Right lobe of liver (tissue), 6 donors: ENCODE measurements at regions not wholly inside any gene's neighbourhood (a gene's known extent, or its start where the extent isn't known, plus 50 kb on each side); places are given as distances from the start of the nearest gene placed in this dataset.

ENCODE experiments used
- ATAC-seq, 4 donors: fragments of 200-7000 bp; cut with Tn5 transposase; one replicate each; pipeline ENCODE4 v1.9.1; 2020; ENCODE audit warnings: mild to moderate bottlenecking in 4 of 4, moderate library complexity in 4 of 4
- DNase-seq, 3 donors: peaks; one replicate each; pipeline ENCODE4 v3.0.0-alpha.2; 2020
- H3K27ac ChIP-seq, 3 donors: fragments of 200-600 bp; one replicate each; pipeline ENCODE4 v1.8.0; 2022
- H3K27me3 ChIP-seq, 2 donors: fragments of 200-600 bp; one replicate each; pipeline ENCODE4 v1.8.0; 2022
- H3K36me3 ChIP-seq, 4 donors: fragments of 200-600 bp; sonication (generic) in 1 of 4; one replicate each; pipeline versions ENCODE4 v1.5.1 to v1.8.0; 2017 to 2022; ENCODE audit warnings: control low read depth in 1 of 4
- H3K4me1 ChIP-seq, 4 donors: fragments of 200-600 bp; sonication (generic) in 1 of 4; one replicate each; pipeline versions ENCODE4 v1.5.1 to v1.8.0; 2017 to 2022; ENCODE audit warnings: control low read depth in 1 of 4
- H3K4me3 ChIP-seq, 3 donors: fragments of 200-600 bp; one replicate each; pipeline ENCODE4 v1.8.0; 2022
- H3K9me3 ChIP-seq, 4 donors: fragments of 200-600 bp; sonication (generic) in 1 of 4; one replicate each; pipeline versions ENCODE4 v1.5.1 to v1.8.0; 2017 to 2022; ENCODE audit warnings: control low read depth in 1 of 4
- POLR2A ChIP-seq: fragments of 450-650 bp; IDR thresholded peaks from one replicate; pipeline ENCODE4 v1.6.1; 2017; ENCODE audit warnings: antibody characterized with exemption, mild to moderate bottlenecking
- WGBS: methylation state at CpG from one replicate; pipeline ENCODE4 v1.1.6; 2018; ENCODE audit warnings: low coverage, low lambda C conversion rate; ENCODE audit not compliant: insufficient coverage; ENCODE audit errors: missing lambda C conversion rate; 5-methylcytosine and 5-hydroxymethylcytosine counted together
- intact Hi-C, 2 donors: fragments of 100-400 bp; cut with DNase I; formaldehyde crosslinking; loops; one replicate each; pipeline versions ENCODE4 v1.11.2 to v1.14.1; 2022
- TF ChIP-seq, protein P1 (sequence below), 4 donors: fragments of 200-600 bp in 3 of 4; fragments of 450-650 bp in 1 of 4; IDR thresholded peaks; one replicate each; pipeline versions ENCODE4 v1.5.1 to v1.8.0; 2016 to 2022; ENCODE audit warnings: antibody characterized with exemption in 4 of 4, mild to moderate bottlenecking in 2 of 4
- donor health status: DM: no; HTN: yes; CAD: no.
- donor health status: DM: no; HTN: no; CAD: no.
- donor health status: DM: no; HTN: no; CAD: no.
- donor health status: DM: no; HTN: yes; CAD: no.
- donor health status: DM: no; HTN: yes; CAD: no.

- Histone ChIP-seq H3K4me3 (no peak overlapping the region), H3K9me3 (no peaks in the 10 kb centered on the region), H3K36me3 (no peaks in the 10 kb centered on the region), H3K27ac (no peak overlapping the region), H3K27me3 (no peaks in the 10 kb centered on the region), H3K4me1 (no peaks in the 10 kb centered on the region)
- TF ChIP-seq POLR2A = no peak
- TF ChIP-seq, protein P1, sequence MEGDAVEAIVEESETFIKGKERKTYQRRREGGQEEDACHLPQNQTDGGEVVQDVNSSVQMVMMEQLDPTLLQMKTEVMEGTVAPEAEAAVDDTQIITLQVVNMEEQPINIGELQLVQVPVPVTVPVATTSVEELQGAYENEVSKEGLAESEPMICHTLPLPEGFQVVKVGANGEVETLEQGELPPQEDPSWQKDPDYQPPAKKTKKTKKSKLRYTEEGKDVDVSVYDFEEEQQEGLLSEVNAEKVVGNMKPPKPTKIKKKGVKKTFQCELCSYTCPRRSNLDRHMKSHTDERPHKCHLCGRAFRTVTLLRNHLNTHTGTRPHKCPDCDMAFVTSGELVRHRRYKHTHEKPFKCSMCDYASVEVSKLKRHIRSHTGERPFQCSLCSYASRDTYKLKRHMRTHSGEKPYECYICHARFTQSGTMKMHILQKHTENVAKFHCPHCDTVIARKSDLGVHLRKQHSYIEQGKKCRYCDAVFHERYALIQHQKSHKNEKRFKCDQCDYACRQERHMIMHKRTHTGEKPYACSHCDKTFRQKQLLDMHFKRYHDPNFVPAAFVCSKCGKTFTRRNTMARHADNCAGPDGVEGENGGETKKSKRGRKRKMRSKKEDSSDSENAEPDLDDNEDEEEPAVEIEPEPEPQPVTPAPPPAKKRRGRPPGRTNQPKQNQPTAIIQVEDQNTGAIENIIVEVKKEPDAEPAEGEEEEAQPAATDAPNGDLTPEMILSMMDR (IDR thresholded peaks at IDR 0.05) = no peak
- 39% methylated on average over 1 of the region's 1 CpG for WGBS
- DNase-seq (no peak), ATAC-seq (no peak)
- intact Hi-C loops = no loop called here
Measured at GRCh38 chr6:8578006-8578405, 142.7 kb upstream of the SLC35B3 start.

GRCh38 chr6:8574749-8575468 lies 139.6 kb upstream of the SLC35B3 start:
- Histone ChIP-seq H3K27ac (no peak overlapping the region), H3K36me3 (no peaks in the 10 kb centered on the region), H3K27me3 (no peaks in the 10 kb centered on the region), H3K9me3 (no peaks in the 10 kb centered on the region), H3K4me1 (peaks cover 0 to 3% (median 0%) of the 10 kb centered on the region in 4 donors), H3K4me3 (no peak overlapping the region)
- no peak for DNase-seq
- WGBS = 79% methylated on average over 6 of the region's 6 CpGs
- ATAC-seq = no peak
- TF ChIP-seq POLR2A = no peak
- TF ChIP-seq, protein P1 (IDR thresholded peaks at IDR 0.05) = no peak
- intact Hi-C loops = no loop called here

- Histone ChIP-seq H3K9me3 (no peaks in the 10 kb centered on the region), H3K4me3 (no peak overlapping the region), H3K36me3 (no peaks in the 10 kb centered on the region), H3K27ac (no peak overlapping the region), H3K4me1 (peaks cover 0 to 3% (median 0%) of the 10 kb centered on the region in 4 donors), H3K27me3 (no peaks in the 10 kb centered on the region)
- intact Hi-C loops = no loop called here
- 95% methylated on average over 2 of the region's 2 CpGs for WGBS
- ATAC-seq (no peak), DNase-seq (no peak)
- TF ChIP-seq, protein P1 (IDR thresholded peaks at IDR 0.05) = no peak
- no peak for TF ChIP-seq POLR2A
Measured at GRCh38 chr6:8574311-8574710, 139.0 kb upstream of the SLC35B3 start.

- 85% methylated on average over 6 of the region's 6 CpGs for WGBS
- Histone ChIP-seq H3K27me3 (no peaks in the 10 kb centered on the region), H3K4me3 (no peak overlapping the region), H3K27ac (no peak overlapping the region), H3K36me3 (no peaks in the 10 kb centered on the region), H3K4me1 (peaks cover 0 to 3% (median 0%) of the 10 kb centered on the region in 4 donors), H3K9me3 (no peaks in the 10 kb centered on the region)
- intact Hi-C loops = no loop called here
- DNase-seq (no peak), ATAC-seq (no peak)
- TF ChIP-seq, protein P1 (IDR thresholded peaks at IDR 0.05) = no peak
- no peak for TF ChIP-seq POLR2A
Measured at GRCh38 chr6:8570256-8570920, 135.0 kb upstream of the SLC35B3 start.
